ENCODE measurements at regions not wholly inside any gene's neighbourhood (a gene's known extent, or its start where the extent isn't known, plus 50 kb on each side); places are given as distances from the start of the nearest gene placed in this dataset.

GRCh38 chr5:122258241-122258640 is 53.8 kb upstream of the SNCAIP start:
- Histone ChIP-seq H4K20me1 (ENCODE audit: control insufficient read depth, insufficient read depth, insufficient read length) (no peaks in the 10 kb centered on the region), H4K8ac (replicated peaks; ENCODE audit: insufficient read length, low read depth, low read length) (no peak overlapping the region), H3K56ac (ENCODE audit: insufficient read length, low read depth, low read length) (no peak overlapping the region), H3K23me2 (ENCODE audit: insufficient read length, low read depth, low read length, poor library complexity, severe bottlenecking) (no peaks in the 10 kb centered on the region), H3K4me1 (ENCODE audit: insufficient read depth, low read length) (no peaks in the 10 kb centered on the region), H2BK12ac (ENCODE audit: insufficient read length, low read depth, low read length) (no peak overlapping the region), H3K9ac (ENCODE audit: extremely low read depth, insufficient read length, low read length) (no peak overlapping the region), H4K5ac (ENCODE audit: insufficient read length, low read depth, low read length) (no peak overlapping the region), H3K79me1 (ENCODE audit: insufficient read depth, low read depth, low read length, poor library complexity, severe bottlenecking) (no peaks in the 10 kb centered on the region), H3K23ac (ENCODE audit: insufficient read length, low read depth, low read length) (no peak overlapping the region), H3K4me2 (ENCODE audit: insufficient read depth, insufficient read length, low read length) (no peak overlapping the region), H4K91ac (ENCODE audit: insufficient read length, low read depth, low read length) (no peak overlapping the region), H2AFZ (ENCODE audit: low read length) (no peak overlapping the region), H3K4ac (ENCODE audit: low read depth, low read length) (no peak overlapping the region), H3K79me2 (ENCODE audit: insufficient read depth, low read length) (no peaks in the 10 kb centered on the region), H2BK5ac (ENCODE audit: insufficient read length, low read length) (no peak overlapping the region), H3K27ac (ENCODE audit: insufficient read length, low read depth, low read length) (no peak overlapping the region), H3K14ac (ENCODE audit: insufficient read depth, low read length) (no peak overlapping the region), H2AK5ac (ENCODE audit: insufficient read length, low read length) (no peak overlapping the region), H3K9me3 (ENCODE audit: control insufficient read depth, low read depth, low read length) (no peaks in the 10 kb centered on the region), H3T11ph (ENCODE audit: low read length) (no peak overlapping the region), H2BK120ac (ENCODE audit: low read depth, low read length, poor library complexity, severe bottlenecking) (no peak overlapping the region), H2BK15ac (ENCODE audit: low read depth, low read length) (no peak overlapping the region), H2BK20ac (ENCODE audit: low read depth, low read length, poor library complexity, severe bottlenecking) (no peak overlapping the region), H3K27me3 (ENCODE audit: insufficient read depth, low read length) (no peaks in the 10 kb centered on the region), H3K18ac (ENCODE audit: insufficient read length, low read depth, low read length) (no peak overlapping the region)
- peaks cover 0 to 24% (median 8%) of the 10 kb centered on the region in 3 experiments; a peak in 6 of 7 replicates for H3K36me3 Mint-ChIP-seq (ENCODE audit: insufficient read depth in 1 of 3, low read depth in 3 of 3)
- no peak for DNase-seq
- no peak overlapping the region for H3K27ac Mint-ChIP-seq
- no peak overlapping the region for H3K4me3 Mint-ChIP-seq
- peaks cover 31 to 35% of the 10 kb centered on the region in 2 experiments for H3K9me3 Mint-ChIP-seq
- no CpG with 5 or more reads among the region's 1 CpG for WGBS (ENCODE audit: extremely low coverage, insufficient read length, low lambda C conversion rate)
- TF ChIP-seq CTCF (conservative IDR thresholded peaks at IDR 0.05) = no peak
- H3K27me3 Mint-ChIP-seq (ENCODE audit: low read depth) = no peaks in the 10 kb centered on the region; the same call in 1 of the 2 replicates
- peaks cover 0 to 2% of the 10 kb centered on the region in 2 experiments; a peak in 3 of 4 replicates for H3K4me1 Mint-ChIP-seq

Measured in H9 (cell line).